ENCODE measurements at regions not wholly inside any gene's neighbourhood (a gene's known extent, or its start where the extent isn't known, plus 50 kb on each side); places are given as distances from the start of the nearest gene placed in this dataset.

DNA sequence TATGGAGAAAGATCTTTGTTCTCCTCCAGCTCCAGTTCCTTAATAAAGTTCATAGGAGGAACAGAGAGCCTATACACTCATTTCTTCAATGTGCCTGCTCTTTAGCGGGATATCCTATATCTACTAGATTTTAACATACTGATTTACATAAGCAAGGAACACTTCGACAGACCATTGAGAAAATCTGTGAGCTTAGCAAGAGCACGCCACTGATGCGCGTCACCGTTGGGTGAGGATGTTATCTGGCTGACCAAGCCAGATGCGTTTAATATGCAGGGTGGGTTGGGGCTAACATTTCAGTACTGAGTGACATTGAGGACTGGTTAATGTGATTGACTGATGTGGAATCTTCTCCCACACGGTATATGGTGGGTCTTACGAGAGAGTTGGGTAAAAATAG is 233.4 kb downstream of the SOX4 start:
- intact Hi-C loops (cut with micrococcal nuclease; ENCODE audit: unreplicated experiment) = no loop called here
- in situ Hi-C loops (cut with HindIII; ENCODE audit: low pct_unique_long_range_greater_than_20kb, low sequenced_read_pairs) = no loop called here

DNA sequence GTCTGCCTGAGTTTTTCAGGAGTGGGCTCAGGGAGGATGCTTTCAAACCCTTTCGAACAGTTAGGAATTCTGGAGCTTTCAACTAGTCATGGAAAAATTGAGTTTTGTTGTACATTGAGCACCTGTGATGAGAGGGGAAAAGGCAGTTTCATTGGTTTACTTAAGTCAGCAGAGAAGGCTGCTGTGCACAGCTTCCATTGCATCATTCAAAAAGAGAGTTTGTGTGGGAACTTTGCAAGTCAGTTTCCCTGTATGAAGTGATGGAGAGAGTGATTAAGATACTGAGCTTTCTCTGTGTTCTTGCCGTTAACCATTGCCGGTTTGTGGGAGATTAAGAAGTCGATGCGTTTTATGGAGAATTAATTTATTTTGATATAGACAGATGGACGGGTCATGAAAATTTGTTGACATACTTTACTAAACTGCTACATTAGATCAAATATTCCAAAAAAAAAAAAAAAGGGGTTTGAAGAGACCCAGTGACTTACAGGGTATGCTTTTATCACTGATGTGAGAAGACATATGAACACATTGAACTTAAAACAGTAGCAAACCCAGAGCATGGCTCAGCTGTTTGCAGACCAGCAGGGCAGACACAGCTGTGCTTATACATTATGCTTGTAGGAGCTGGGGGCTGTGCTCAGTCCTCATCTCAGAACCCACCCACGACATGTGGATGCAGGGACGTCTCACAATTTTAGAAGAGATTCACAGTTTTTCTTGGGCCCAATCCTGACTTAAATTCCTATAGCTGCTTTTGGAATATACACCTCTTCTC is 234.1 kb downstream of the SOX4 start:
- POLR2A ChIA-PET = interaction anchor here (0.6 kb wide), 1 partner anchor 220 kb away, joined by 3 read pairs; no protein-coding TSS in a partner anchor

More for the DNA sequence above, 233.4 kb downstream of the SOX4 start:
- CTCF ChIA-PET = no interaction called here
- Histone ChIP-seq H3K36me3 (ENCODE audit: control insufficient read depth, insufficient read depth, low read length) (no peaks in the 10 kb centered on the region), H3K27ac (ENCODE audit: low read length) (peak overlapping the region; percentile 66; the same call in 1 of the 2 replicates), H3K4me3 (ENCODE audit: low read depth in 2 of 2, low read length in 2 of 2) (no peak overlapping the region), H3K9me3 (ENCODE audit: control insufficient read depth, insufficient read depth, low read depth, low read length) (no peaks in the 10 kb centered on the region), H3K27me3 (ENCODE audit: control insufficient read depth, insufficient read depth, low read length) (no peaks in the 10 kb centered on the region), H3K4me1 (ENCODE audit: control insufficient read depth, insufficient read depth, low read length) (peaks cover 34% of the 10 kb centered on the region)
- no TSS peak for BruUV-seq (replicated peaks)
- ATAC-seq (no peak), DNase-seq (ENCODE audit: low read depth, low spot score) (no peak)
- POLR2A ChIA-PET = interaction anchor here (0.5 kb wide), 1 partner anchor 194 kb away, joined by 18 read pairs; no protein-coding TSS in a partner anchor
- no peak for TF ChIP-seq TCF7L2 (IDR thresholded peaks at IDR 0.05; ENCODE audit: low read depth, low read length)
- TF ChIP-seq SIN3A (IDR thresholded peaks at IDR 0.05; ENCODE audit: borderline replicate concordance, insufficient read depth, low read depth, low read length) = no peak
- no peak for TF ChIP-seq POLR2AphosphoS5 (IDR thresholded peaks at IDR 0.05; ENCODE audit: low read depth, low read length)
- TF ChIP-seq, protein P1, sequence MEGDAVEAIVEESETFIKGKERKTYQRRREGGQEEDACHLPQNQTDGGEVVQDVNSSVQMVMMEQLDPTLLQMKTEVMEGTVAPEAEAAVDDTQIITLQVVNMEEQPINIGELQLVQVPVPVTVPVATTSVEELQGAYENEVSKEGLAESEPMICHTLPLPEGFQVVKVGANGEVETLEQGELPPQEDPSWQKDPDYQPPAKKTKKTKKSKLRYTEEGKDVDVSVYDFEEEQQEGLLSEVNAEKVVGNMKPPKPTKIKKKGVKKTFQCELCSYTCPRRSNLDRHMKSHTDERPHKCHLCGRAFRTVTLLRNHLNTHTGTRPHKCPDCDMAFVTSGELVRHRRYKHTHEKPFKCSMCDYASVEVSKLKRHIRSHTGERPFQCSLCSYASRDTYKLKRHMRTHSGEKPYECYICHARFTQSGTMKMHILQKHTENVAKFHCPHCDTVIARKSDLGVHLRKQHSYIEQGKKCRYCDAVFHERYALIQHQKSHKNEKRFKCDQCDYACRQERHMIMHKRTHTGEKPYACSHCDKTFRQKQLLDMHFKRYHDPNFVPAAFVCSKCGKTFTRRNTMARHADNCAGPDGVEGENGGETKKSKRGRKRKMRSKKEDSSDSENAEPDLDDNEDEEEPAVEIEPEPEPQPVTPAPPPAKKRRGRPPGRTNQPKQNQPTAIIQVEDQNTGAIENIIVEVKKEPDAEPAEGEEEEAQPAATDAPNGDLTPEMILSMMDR (IDR thresholded peaks at IDR 0.05) = no peak
- TF ChIP-seq, protein P2, sequence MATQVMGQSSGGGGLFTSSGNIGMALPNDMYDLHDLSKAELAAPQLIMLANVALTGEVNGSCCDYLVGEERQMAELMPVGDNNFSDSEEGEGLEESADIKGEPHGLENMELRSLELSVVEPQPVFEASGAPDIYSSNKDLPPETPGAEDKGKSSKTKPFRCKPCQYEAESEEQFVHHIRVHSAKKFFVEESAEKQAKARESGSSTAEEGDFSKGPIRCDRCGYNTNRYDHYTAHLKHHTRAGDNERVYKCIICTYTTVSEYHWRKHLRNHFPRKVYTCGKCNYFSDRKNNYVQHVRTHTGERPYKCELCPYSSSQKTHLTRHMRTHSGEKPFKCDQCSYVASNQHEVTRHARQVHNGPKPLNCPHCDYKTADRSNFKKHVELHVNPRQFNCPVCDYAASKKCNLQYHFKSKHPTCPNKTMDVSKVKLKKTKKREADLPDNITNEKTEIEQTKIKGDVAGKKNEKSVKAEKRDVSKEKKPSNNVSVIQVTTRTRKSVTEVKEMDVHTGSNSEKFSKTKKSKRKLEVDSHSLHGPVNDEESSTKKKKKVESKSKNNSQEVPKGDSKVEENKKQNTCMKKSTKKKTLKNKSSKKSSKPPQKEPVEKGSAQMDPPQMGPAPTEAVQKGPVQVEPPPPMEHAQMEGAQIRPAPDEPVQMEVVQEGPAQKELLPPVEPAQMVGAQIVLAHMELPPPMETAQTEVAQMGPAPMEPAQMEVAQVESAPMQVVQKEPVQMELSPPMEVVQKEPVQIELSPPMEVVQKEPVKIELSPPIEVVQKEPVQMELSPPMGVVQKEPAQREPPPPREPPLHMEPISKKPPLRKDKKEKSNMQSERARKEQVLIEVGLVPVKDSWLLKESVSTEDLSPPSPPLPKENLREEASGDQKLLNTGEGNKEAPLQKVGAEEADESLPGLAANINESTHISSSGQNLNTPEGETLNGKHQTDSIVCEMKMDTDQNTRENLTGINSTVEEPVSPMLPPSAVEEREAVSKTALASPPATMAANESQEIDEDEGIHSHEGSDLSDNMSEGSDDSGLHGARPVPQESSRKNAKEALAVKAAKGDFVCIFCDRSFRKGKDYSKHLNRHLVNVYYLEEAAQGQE (IDR thresholded peaks at IDR 0.05; ENCODE audit: insufficient read depth in 1 of 2, low read depth in 2 of 2, low read length in 1 of 2) = no peak

More for the DNA sequence above, 234.1 kb downstream of the SOX4 start:
- intact Hi-C loops (cut with micrococcal nuclease; ENCODE audit: unreplicated experiment) = no loop called here
- TF ChIP-seq, protein P2 (IDR thresholded peaks at IDR 0.05; ENCODE audit: insufficient read depth in 1 of 2, low read depth in 2 of 2, low read length in 1 of 2) = no peak
- TF ChIP-seq TCF7L2 (IDR thresholded peaks at IDR 0.05; ENCODE audit: low read depth, low read length) (no peak), SIN3A (IDR thresholded peaks at IDR 0.05; ENCODE audit: borderline replicate concordance, insufficient read depth, low read depth, low read length) (no peak), POLR2AphosphoS5 (IDR thresholded peaks at IDR 0.05; ENCODE audit: low read depth, low read length) (no peak)
- TF ChIP-seq, protein P1 (IDR thresholded peaks at IDR 0.05) = no peak
- H3K36me3 ChIP-seq (ENCODE audit: control insufficient read depth, insufficient read depth, low read length) = no peaks in the 10 kb centered on the region
- no peak for DNase-seq (ENCODE audit: low read depth, low spot score)
- no peaks in the 10 kb centered on the region for H3K27me3 ChIP-seq (ENCODE audit: control insufficient read depth, insufficient read depth, low read length)
- no peak overlapping the region for H3K4me3 ChIP-seq (ENCODE audit: low read depth in 2 of 2, low read length in 2 of 2)
- no TSS peak for BruUV-seq (replicated peaks)
- H3K9me3 ChIP-seq (ENCODE audit: control insufficient read depth, insufficient read depth, low read depth, low read length) = no peaks in the 10 kb centered on the region
- H3K27ac ChIP-seq (ENCODE audit: low read length) = peak overlapping the region; percentile 66; the same call in 1 of the 2 replicates
- H3K4me1 ChIP-seq (ENCODE audit: control insufficient read depth, insufficient read depth, low read length) = peaks cover 34% of the 10 kb centered on the region
- in situ Hi-C loops (cut with HindIII; ENCODE audit: low pct_unique_long_range_greater_than_20kb, low sequenced_read_pairs) = no loop called here
- no peak for ATAC-seq
- CTCF ChIA-PET = no interaction called here
